GM12801 (cell line): ENCODE measurements at regions not wholly inside any gene's neighbourhood (a gene's known extent, or its start where the extent isn't known, plus 50 kb on each side); places are given as distances from the start of the nearest gene placed in this dataset.

Source experiments
- TF ChIP-seq, protein P1 (sequence below): IDR thresholded peaks from one replicate; pipeline ENCODE4 v1.5.1; 2011; ENCODE audit warnings: control low read depth; ENCODE audit not compliant: insufficient read length; ENCODE audit errors: extremely low read depth

DNA sequence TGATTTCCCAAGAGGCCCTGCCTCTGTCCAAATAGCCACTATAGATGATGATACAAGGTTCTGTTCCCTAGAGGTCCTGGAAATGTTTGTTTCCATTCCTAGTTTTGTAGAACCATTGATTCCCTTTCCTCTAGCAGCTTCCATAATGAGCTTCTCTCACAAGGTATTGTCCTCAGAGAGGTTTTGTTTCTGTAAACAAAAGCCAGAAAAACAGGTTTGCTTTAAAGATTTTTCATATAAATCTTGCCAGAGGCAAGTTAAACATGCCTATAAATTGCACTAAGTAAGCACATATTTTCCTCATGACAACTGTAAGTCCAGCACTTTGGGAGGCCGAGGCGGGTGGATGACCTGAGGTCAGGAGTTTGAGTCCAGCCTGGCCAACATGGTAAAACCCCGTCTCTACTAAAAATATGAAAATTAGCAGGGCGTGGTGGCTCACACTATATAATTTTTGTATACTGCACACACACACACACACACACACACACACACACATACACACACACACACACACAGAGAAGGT is 1787.7 kb downstream of the EFNA5 start:
- TF ChIP-seq, protein P1, sequence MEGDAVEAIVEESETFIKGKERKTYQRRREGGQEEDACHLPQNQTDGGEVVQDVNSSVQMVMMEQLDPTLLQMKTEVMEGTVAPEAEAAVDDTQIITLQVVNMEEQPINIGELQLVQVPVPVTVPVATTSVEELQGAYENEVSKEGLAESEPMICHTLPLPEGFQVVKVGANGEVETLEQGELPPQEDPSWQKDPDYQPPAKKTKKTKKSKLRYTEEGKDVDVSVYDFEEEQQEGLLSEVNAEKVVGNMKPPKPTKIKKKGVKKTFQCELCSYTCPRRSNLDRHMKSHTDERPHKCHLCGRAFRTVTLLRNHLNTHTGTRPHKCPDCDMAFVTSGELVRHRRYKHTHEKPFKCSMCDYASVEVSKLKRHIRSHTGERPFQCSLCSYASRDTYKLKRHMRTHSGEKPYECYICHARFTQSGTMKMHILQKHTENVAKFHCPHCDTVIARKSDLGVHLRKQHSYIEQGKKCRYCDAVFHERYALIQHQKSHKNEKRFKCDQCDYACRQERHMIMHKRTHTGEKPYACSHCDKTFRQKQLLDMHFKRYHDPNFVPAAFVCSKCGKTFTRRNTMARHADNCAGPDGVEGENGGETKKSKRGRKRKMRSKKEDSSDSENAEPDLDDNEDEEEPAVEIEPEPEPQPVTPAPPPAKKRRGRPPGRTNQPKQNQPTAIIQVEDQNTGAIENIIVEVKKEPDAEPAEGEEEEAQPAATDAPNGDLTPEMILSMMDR, result no peak

DNA sequence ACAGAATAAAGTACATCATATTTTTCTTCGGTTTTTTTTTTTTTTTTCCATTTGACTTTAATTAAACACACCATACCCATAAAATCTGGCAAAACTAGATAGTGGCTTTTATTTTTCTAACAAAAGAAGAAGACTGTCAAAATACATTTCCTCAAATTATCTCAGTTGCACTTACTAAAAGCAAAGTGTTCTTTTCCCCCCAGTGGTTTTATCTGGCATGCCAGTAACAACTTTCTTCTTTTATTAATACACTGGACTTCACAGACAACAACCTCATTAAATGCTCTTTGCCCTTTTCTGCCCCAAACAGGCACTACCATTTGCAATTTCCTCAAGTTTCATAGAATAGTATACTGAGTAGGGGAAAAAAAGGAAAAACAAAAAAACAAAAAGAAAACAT is 1792.3 kb downstream of the EFNA5 start:
- TF ChIP-seq, protein P1, result no peak

DNA sequence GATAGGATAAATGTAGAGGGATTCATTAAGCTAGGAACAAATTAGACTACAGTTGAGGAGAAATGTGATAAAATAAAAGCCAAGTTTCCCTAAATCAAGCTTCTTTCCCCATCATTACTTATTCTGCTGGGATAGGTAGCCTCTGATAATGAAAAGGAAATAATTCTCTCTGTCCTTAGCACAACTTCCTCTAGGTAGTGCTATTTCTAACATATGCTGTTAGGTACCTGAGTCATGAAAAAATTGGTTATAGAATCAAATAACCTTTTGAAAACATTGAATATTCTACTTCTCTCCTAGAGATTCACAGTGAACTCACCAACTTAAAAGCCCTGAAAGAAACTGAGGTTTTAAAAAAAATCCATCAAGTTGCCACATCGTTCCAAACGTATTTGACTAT is 1793.1 kb downstream of the EFNA5 start:
- TF ChIP-seq, protein P1, result no peak

DNA sequence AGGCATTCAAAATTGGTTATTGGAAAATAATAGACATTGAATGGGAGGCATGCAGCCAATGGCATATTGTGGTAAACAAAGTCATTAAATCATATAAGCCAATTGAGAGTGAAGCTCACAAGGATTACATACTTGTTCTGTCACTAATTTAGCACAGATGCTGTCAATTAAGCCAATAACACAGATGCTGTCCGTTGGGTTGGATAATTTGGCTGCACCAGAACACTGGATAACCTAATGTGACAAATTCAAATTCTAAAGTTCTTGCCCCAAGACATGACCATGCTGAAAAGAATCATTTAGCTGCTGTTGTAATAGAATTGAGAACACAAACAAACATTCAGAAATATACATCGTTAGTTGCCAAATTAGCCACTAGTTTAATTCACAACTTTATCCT is 1796.4 kb downstream of the EFNA5 start:
- TF ChIP-seq, protein P1, result no peak

DNA sequence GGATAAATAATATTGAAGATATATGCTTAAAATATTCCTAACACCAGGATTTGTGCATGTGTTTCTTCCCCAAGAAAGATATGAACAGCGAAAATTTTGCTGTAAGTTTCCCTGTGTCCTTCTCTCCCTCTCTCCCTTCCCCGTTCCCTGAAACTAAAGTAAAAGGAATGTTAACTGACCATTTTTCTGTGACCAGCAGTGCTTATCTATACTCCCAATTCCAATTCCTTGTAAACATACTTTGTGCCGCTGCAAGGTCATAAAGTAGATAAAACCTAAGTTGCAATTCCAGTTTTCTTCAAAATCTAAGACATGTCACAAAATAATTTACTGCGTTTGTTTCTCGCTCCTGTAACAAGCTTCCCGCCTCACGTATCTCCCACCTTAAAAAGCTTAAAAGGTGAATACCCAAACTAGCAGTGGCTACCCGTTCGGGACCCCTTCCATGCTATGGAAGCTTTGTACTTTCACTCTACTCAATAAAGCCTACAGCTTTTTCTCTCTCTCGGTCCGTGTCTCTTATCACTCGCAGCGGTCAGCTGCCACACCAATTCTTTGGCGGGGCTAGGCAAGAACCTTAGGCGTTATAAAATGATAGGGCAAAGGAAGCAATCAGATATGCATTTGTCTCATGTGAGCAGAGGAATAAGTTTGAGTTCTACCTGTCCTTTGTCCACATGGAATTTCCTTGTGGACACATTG is 1798.0 kb downstream of the EFNA5 start:
- TF ChIP-seq, protein P1, result no peak

DNA sequence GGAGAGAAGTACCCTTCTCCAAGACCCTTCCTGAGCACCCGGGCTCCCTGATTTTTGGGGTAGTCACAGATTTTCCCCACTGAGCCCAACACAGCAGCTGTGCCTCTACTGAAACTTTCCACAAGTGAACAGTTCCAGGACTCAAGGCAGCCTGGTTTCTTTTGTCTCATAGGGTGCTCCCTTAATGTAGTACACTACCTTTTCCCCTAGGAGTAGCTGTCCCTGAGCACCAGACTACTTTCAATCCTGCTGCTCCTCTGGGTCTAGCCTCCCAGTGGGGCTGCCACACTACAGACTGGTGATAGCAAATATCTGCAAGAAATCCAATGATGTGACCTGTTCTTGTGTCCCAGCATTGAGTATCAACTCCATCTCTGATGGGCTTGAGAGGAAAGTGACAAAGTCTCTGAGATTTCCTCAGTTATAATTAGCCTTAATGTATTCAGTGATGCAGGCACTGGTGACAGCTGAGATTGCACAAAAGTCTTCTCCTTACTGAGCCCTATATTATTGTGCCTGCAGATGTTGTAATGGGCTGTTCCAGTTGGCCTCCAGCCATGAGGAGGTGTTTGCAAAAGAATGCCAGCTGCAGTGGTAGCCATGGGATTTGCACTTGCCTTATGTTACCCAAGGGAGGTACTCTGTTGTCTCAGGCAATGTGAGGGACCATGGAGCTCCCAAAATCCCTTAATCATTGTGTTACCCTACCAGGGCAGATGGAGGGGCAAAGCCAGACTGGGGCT is 1802.5 kb downstream of the EFNA5 start:
- TF ChIP-seq, protein P1, result no peak

DNA sequence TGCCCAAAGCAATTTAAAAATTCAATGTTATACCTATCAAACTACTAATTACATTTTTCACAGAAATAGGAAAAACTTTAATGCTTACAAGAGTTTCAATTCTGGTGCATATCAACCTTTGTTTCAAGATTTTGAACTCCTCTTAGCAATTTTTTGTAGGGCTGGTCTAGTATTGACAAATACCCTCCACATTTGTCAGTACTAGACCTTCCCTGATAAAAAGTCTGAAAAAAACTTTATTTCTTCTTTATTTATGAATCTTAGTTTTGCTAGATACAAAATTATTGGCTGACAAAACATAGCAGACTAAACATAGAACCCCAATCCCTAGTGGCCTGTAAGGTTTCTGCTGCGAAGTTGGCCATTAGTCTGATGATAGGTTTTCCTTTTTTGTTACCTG is 1804.9 kb downstream of the EFNA5 start:
- TF ChIP-seq, protein P1, result no peak
